GM12878 (cell line): ENCODE measurements at regions not wholly inside any gene's neighbourhood (a gene's known extent, or its start where the extent isn't known, plus 50 kb on each side); places are given as distances from the start of the nearest gene placed in this dataset.

Source experiments
- ATF2 ChIP-seq: IDR thresholded peaks from 2 replicates; pipeline ENCODE4 v1.6.1; 2012; ENCODE audit warnings: low read length, inconsistent platforms
- CTCF ChIP-seq, 3 experiments: IDR thresholded peaks in 2 of 3; conservative IDR thresholded peaks in 1 of 3; 2 replicates each; pipeline ENCODE4 v1.5.1; 2011; ENCODE audit warnings: low read depth in 3 of 3, low read length in 3 of 3, mild to moderate bottlenecking in 3 of 3, control low read depth in 2 of 3, moderate library complexity in 2 of 3, inconsistent platforms in 1 of 3, mixed read lengths in 1 of 3; ENCODE audit not compliant: control insufficient read depth in 2 of 3, insufficient read depth in 1 of 3; ENCODE audit errors: extremely low read depth in 1 of 3
- GABPA ChIP-seq: IDR thresholded peaks from 2 replicates; pipeline ENCODE4 v1.6.1; 2014; ENCODE audit warnings: antibody characterized with exemption, low read depth, mild to moderate bottlenecking, inconsistent platforms
- LARP7 ChIP-seq: fragments of 450-650 bp; IDR thresholded peaks from 2 replicates; pipeline ENCODE4 v1.6.1; 2017; ENCODE audit warnings: mild to moderate bottlenecking
- POLR2AphosphoS5 ChIP-seq: IDR thresholded peaks from 2 replicates; pipeline ENCODE4 v1.6.1; 2011; ENCODE audit warnings: mild to moderate bottlenecking, low read length, inconsistent platforms
- PRDM15 ChIP-seq: fragments of 450-650 bp; formaldehyde crosslinking; IDR thresholded peaks from 2 replicates; pipeline ENCODE4 v1.4.0; 2020; ENCODE audit warnings: mild to moderate bottlenecking, moderate library complexity
- TARDBP ChIP-seq: IDR thresholded peaks from 2 replicates; pipeline ENCODE4 v1.6.1; 2016; ENCODE audit warnings: borderline replicate concordance

- TF ChIP-seq CTCF (IDR thresholded peaks at IDR 0.05 in 2 of 3, conservative IDR thresholded peaks at IDR 0.05 in 1 of 3; ENCODE audit: control insufficient read depth in 2 of 3, extremely low read depth in 1 of 3, insufficient read depth in 1 of 3, low read depth in 3 of 3, low read length in 3 of 3) (no peak), ATF2 (no peak), LARP7 (no peak), PRDM15 (CRISPR knock-in tag) (no peak), TARDBP (no peak), POLR2AphosphoS5 (no peak), GABPA (no peak)
These were observed 309.5 kb upstream of the PMFBP1 start for GRCh38 chr16:72481419-72481818.
